ENCODE measurements at regions not wholly inside any gene's neighbourhood (a gene's known extent, or its start where the extent isn't known, plus 50 kb on each side); places are given as distances from the start of the nearest gene placed in this dataset.

DNA sequence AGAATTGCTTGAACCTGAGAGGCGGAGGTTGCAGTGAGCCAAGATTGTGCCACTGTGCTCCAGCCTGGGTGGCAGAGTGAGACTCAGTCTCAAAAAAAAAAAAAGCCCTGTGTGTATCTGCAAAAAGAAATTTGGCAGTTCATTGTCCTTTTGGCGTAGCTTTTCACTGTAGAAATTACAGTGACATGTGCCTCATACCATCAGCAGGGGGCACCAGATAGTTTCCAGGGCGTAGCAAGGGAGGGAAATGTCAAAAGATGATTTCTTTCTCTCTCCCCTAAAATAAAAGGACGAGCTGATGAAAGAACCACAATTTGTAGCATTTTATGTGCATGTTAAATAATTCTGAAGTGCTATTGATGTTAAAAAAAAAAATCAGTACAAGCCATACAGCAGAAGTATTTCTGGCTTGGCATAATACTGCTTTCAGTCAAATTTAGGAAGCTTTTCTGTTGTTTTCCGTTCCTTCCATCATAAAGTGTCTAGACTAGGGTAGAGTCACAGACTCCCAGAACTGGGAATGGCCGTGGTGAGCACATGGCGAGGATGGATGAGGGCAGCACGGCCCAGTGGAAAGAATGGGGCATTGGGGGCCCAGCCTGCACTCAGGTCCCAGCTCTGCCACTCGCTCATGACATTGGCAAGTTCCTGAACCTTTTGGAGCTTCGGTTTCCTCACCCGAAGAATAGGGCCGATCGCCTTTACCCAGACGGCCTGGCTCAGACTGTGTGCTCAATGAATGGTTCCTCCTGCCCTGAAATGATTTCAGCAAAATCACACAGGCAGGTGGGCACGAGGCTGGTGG is 59.8 kb upstream of the RPH3AL start:
- intact Hi-C loops (cut with DNase I, micrococcal nuclease): loop anchor here (1.0 to 5.0 kb wide), 5 partner anchors 145 to 340 kb away; partner anchors contain the start of gene GEMIN4 (in 1 of the 2)
- ATAC-seq: no peak
- peaks cover 2% of the 10 kb centered on the region for H3K27me3 Mint-ChIP-seq
- H3K4me3 Mint-ChIP-seq: peak overlapping the region; percentile 77
- H3K36me3 Mint-ChIP-seq (ENCODE audit: low read depth): peaks cover 32% of the 10 kb centered on the region
- POLR2A ChIA-PET: interaction anchor here (0.6 kb wide), 4 partner anchors 90 to 569 kb away, joined by 3 to 5 read pairs (median 4); no protein-coding TSS in a partner anchor
- CTCF ChIA-PET: interaction anchor here (0.7 to 3.1 kb wide), 41 partner anchors 9 to 584 kb away, joined by 3 to 68 read pairs (median 5); partner anchors contain the start of genes TIMM22 and VPS53
- no peaks in the 10 kb centered on the region for H3K9me3 Mint-ChIP-seq (ENCODE audit: low read depth)
- peak; percentile 81 for DNase-seq
- H3K4me1 Mint-ChIP-seq: peaks cover 75% of the 10 kb centered on the region
- H3K27ac Mint-ChIP-seq: peak overlapping the region; percentile 98

- intact Hi-C loops (cut with DNase I, micrococcal nuclease): loop anchor here (1.0 to 5.0 kb wide), 6 partner anchors 146 to 585 kb away; partner anchors contain the start of genes GEMIN4 (in 1 of the 2) and TIMM22 (in 1 of the 2)
- peaks cover 2% of the 10 kb centered on the region for H3K27me3 Mint-ChIP-seq
- H3K9me3 Mint-ChIP-seq (ENCODE audit: low read depth): no peaks in the 10 kb centered on the region
- DNase-seq (no peak), ATAC-seq (no peak)
- H3K4me3 Mint-ChIP-seq: peak overlapping the region; percentile 77
- ChIA-PET POLR2A (interaction anchor here (0.6 kb wide), 2 partner anchors 91 to 570 kb away, joined by 3 to 4 read pairs; no protein-coding TSS in a partner anchor), CTCF (interaction anchor here (0.7 to 3.1 kb wide), 37 partner anchors 10 to 585 kb away, joined by 3 to 68 read pairs (median 5); partner anchors contain the start of genes TIMM22 and VPS53)
- peaks cover 32% of the 10 kb centered on the region for H3K36me3 Mint-ChIP-seq (ENCODE audit: low read depth)
- peaks cover 70% of the 10 kb centered on the region for H3K4me1 Mint-ChIP-seq
- H3K27ac Mint-ChIP-seq: peak overlapping the region; percentile 82
Observed at GRCh38 chr17:411421-412120, 59.0 kb upstream of the RPH3AL start.

DNA sequence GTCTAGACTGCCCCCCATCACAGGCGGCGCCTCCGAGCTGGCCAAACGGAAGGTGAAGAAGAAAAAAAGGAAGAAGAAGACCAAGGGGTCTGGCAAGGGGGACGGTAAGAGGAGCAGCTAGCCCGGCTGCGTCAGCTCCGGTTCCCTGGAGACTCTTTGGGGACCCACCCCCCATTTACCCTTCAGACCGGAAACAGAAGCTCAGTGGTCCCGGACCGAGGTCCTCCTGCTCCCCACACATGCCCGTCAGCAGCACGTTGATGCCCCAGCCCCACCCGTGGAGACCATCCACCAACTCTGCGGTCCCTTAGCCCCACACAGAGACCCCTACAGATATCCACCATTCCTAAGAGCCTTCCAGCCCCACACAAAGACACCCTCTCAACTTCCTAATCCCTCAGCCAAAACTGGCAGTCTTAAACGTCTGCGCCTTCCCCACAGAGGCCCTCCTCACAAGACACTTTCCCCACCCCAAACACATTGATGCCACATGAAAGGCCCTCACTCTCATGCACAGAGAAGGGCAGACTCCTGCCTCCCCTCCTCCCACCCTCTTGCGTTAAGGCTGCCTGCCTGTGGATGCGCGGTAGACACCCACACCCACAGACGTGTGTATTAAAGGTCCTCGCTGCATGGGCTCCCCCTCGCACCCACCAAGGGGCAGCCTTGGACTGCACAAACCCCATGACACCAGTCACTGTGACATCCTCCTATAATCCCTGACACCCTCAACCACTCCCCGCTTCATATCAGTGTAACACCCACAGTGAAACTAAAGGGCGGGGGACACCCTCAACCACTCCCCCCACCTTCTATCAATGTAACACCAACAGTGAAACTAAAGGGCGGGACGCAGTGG is 58.2 kb upstream of the RPH3AL start:
- peaks cover 31% of the 10 kb centered on the region for H3K36me3 Mint-ChIP-seq (ENCODE audit: low read depth)
- DNase-seq (peak; percentile 81), ATAC-seq (peak; percentile 74)
- intact Hi-C loops (cut with DNase I, micrococcal nuclease): loop anchor here (1.0 to 5.0 kb wide), 9 partner anchors 147 to 586 kb away; partner anchors contain the start of genes GEMIN4 (in 2 of the 2), GLOD4 (in 1 of the 2), MRM3 (in 1 of the 2) and NXN (in 1 of the 2)
- H3K4me1 Mint-ChIP-seq: peaks cover 62% of the 10 kb centered on the region
- H3K4me3 Mint-ChIP-seq: peak overlapping the region; percentile 77
- H3K27ac Mint-ChIP-seq: peak overlapping the region; percentile 82
- ChIA-PET CTCF (interaction anchor here (1.0 to 3.1 kb wide), 5 partner anchors 85 to 322 kb away, joined by 3 to 68 read pairs (median 5); no protein-coding TSS in a partner anchor), POLR2A (no interaction called here)
- no peaks in the 10 kb centered on the region for H3K9me3 Mint-ChIP-seq (ENCODE audit: low read depth)
- H3K27me3 Mint-ChIP-seq: peaks cover 2% of the 10 kb centered on the region

DNA sequence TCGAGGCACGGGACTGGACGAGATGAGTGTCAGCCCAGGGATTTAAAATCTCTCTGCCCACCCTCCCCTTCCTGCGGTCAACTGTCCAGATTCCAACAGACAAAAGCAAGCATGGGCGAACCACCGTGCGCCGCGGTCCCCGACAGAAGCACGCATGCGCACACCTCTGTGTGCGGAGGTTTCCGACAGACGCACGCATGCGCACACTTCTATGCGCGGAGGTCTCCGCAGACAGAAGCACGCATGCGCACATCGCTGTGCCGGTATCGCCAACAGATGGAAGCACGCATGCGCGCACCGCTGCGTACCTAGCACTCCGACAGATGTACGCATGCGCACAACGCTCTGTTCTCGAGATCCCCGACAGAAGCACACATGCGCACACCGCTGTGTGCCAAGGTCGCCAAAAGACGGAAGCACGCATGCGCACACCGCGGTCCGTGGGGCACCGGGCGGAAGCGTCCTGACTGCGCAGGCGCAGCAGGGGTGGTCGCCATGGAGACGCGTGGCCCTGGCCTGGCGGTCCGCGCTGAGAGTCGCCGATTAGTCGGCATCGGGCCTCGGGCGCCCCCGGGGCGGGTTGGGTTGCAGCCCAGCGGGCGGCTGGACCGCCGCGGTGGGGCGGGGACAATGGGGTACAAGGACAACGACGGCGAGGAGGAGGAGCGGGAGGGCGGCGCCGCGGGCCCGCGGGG is 57.4 kb upstream of the RPH3AL start:
- DNase-seq (peak; percentile 100), ATAC-seq (peak; percentile 71)
- POLR2A ChIA-PET: no interaction called here
- intact Hi-C loops (cut with DNase I, micrococcal nuclease): loop anchor here (1.0 to 5.0 kb wide), 10 partner anchors 24 to 587 kb away; partner anchors contain the start of genes GEMIN4 (in 2 of the 2), GLOD4 (in 1 of the 2), MRM3 (in 1 of the 2) and NXN (in 1 of the 2)
- H3K9me3 Mint-ChIP-seq (ENCODE audit: low read depth): no peaks in the 10 kb centered on the region
- peak overlapping the region; percentile 77 for H3K4me3 Mint-ChIP-seq
- H3K27ac Mint-ChIP-seq: peak overlapping the region; percentile 82
- peaks cover 2% of the 10 kb centered on the region for H3K27me3 Mint-ChIP-seq
- CTCF ChIA-PET: interaction anchor here (3.1 kb wide), 1 partner anchor 290 kb away, joined by 68 read pairs; no protein-coding TSS in a partner anchor
- peaks cover 23% of the 10 kb centered on the region for H3K36me3 Mint-ChIP-seq (ENCODE audit: low read depth)
- H3K4me1 Mint-ChIP-seq: peaks cover 54% of the 10 kb centered on the region

- CTCF ChIA-PET: interaction anchor here (0.6 kb wide), 1 partner anchor 179 kb away, joined by 3 read pairs; no protein-coding TSS in a partner anchor
- ATAC-seq (no peak), DNase-seq (no peak)
- Mint-ChIP-seq H3K4me3 (peak overlapping the region; percentile 77), H3K4me1 (peaks cover 48% of the 10 kb centered on the region), H3K9me3 (ENCODE audit: low read depth) (no peaks in the 10 kb centered on the region), H3K27ac (peak overlapping the region; percentile 82), H3K27me3 (peaks cover 2% of the 10 kb centered on the region), H3K36me3 (ENCODE audit: low read depth) (peaks cover 19% of the 10 kb centered on the region)
- intact Hi-C loops (cut with DNase I, micrococcal nuclease): loop anchor here in 1 of 2 experiments (1.0 kb wide), 1 partner anchor 23 kb away; no protein-coding TSS in a partner anchor
- POLR2A ChIA-PET: no interaction called here
Observed at GRCh38 chr17:409308-409847, 56.8 kb upstream of the RPH3AL start.

- intact Hi-C loops (cut with DNase I, micrococcal nuclease): no loop called here
- no peak overlapping the region for H3K4me3 Mint-ChIP-seq
- CTCF ChIA-PET: interaction anchor here (1.0 to 1.1 kb wide), 2 partner anchors 294 to 296 kb away, joined by 3 read pairs; no protein-coding TSS in a partner anchor
- POLR2A ChIA-PET: no interaction called here
- DNase-seq: no peak
- no peaks in the 10 kb centered on the region for H3K9me3 Mint-ChIP-seq (ENCODE audit: low read depth)
- H3K4me1 Mint-ChIP-seq: peaks cover 12% of the 10 kb centered on the region
- H3K36me3 Mint-ChIP-seq (ENCODE audit: low read depth): peaks cover 3% of the 10 kb centered on the region
- H3K27me3 Mint-ChIP-seq: no peaks in the 10 kb centered on the region
- no peak for ATAC-seq
- H3K27ac Mint-ChIP-seq: no peak overlapping the region
Observed at GRCh38 chr17:404703-405102, 52.1 kb upstream of the RPH3AL start.
